Panc1 (cell line): ENCODE measurements at regions not wholly inside any gene's neighbourhood (a gene's known extent, or its start where the extent isn't known, plus 50 kb on each side); places are given as distances from the start of the nearest gene placed in this dataset.

ENCODE experiments used
- ATAC-seq: fragments of 200-7000 bp; cut with Tn5 transposase; 2 replicates; pipeline ENCODE4 v1.9.1; 2020; ENCODE audit warnings: mild to moderate bottlenecking, moderate library complexity
- BruUV-seq: library from RNA; stranded (reverse); fragments of 400-500 nt; replicated peaks from 2 replicates; lab custom pipeline; 2021; lab: Mats Ljungman, UMichigan
- CTCF ChIA-PET: fragments of 300-600 bp; sonication (Branson Sonifier 250); formaldehyde crosslinking; loops from one replicate; lab custom pipeline; 2022; ENCODE audit warnings: antibody characterized with exemption; lab: Charles Lee
- POLR2A ChIA-PET: fragments of 300-600 bp; sonication (Branson Sonifier 250); formaldehyde crosslinking; loops from one replicate; lab custom pipeline; 2022; ENCODE audit warnings: antibody characterized with exemption; lab: Charles Lee
- DNase-seq: peaks from one replicate; pipeline ENCODE4 v3.0.0-alpha.2; 2010; ENCODE audit warnings: low read depth, low spot score
- H3K27ac ChIP-seq: 2 replicates; pipeline ENCODE4 v1.5.1; 2011; ENCODE audit warnings: mild to moderate bottlenecking, low read length, inconsistent platforms
- H3K27me3 ChIP-seq: fragments of 200-500 bp; sonication (Bioruptor generic); 2 replicates; pipeline ENCODE4 v1.6.0; 2014; ENCODE audit warnings: low read length, inconsistent platforms; ENCODE audit not compliant: control insufficient read depth, insufficient read depth
- H3K36me3 ChIP-seq: fragments of 200-500 bp; sonication (Bioruptor generic); 2 replicates; pipeline ENCODE4 v1.5.1; 2014; ENCODE audit warnings: inconsistent platforms, mild to moderate bottlenecking, low read length, moderate library complexity; ENCODE audit not compliant: control insufficient read depth, insufficient read depth
- H3K4me1 ChIP-seq: 2 replicates; pipeline ENCODE4 v1.5.1; 2011; ENCODE audit warnings: inconsistent platforms, mild to moderate bottlenecking, low read length, moderate library complexity; ENCODE audit not compliant: control insufficient read depth, insufficient read depth
- H3K4me3 ChIP-seq, 2 experiments: 2 replicates each; pipeline ENCODE4 v1.5.1; 2011 to 2012; ENCODE audit warnings: low read depth in 2 of 2, low read length in 2 of 2, mild to moderate bottlenecking in 2 of 2, inconsistent platforms in 1 of 2, moderate library complexity in 1 of 2
- H3K9me3 ChIP-seq: fragments of 200-500 bp; sonication (Bioruptor generic); 2 replicates; pipeline ENCODE4 v1.5.1; 2014; ENCODE audit warnings: low read depth, mild to moderate bottlenecking, inconsistent platforms, low read length, moderate library complexity; ENCODE audit not compliant: control insufficient read depth, insufficient read depth
- POLR2AphosphoS5 ChIP-seq: IDR thresholded peaks from 2 replicates; pipeline ENCODE4 v1.6.1; 2012; ENCODE audit warnings: mild to moderate bottlenecking, low read depth, low read length, moderate library complexity
- SIN3A ChIP-seq: IDR thresholded peaks from 2 replicates; pipeline ENCODE4 v1.6.1; 2012; ENCODE audit warnings: low read depth, mild to moderate bottlenecking, low read length, moderate library complexity, borderline replicate concordance; ENCODE audit not compliant: insufficient read depth
- TCF7L2 ChIP-seq: IDR thresholded peaks from 2 replicates; pipeline ENCODE4 v1.6.1; 2011; ENCODE audit warnings: mild to moderate bottlenecking, low read depth, low read length, inconsistent platforms
- in situ Hi-C: cut with HindIII; loops from 2 replicates; pipeline ENCODE4 v1.10.0; 2016; ENCODE audit warnings: low sequenced_read_pairs, low pct_unique_long_range_greater_than_20kb
- intact Hi-C: fragments of 100-400 bp; cut with micrococcal nuclease; formaldehyde crosslinking; loops from one replicate; pipeline ENCODE4 v1.10.0; 2022; ENCODE audit not compliant: unreplicated experiment
- TF ChIP-seq, protein P1 (sequence below): fragments of 450-650 bp; IDR thresholded peaks from 2 replicates; pipeline ENCODE4 v1.5.1; 2017; ENCODE audit warnings: mild to moderate bottlenecking
- TF ChIP-seq, protein P2 (sequence below), 2 experiments: IDR thresholded peaks; 2 replicates each; pipeline ENCODE4 v1.6.1; 2011 to 2012; ENCODE audit warnings: low read depth in 2 of 2, control low read depth in 1 of 2, low read length in 1 of 2, mild to moderate bottlenecking in 1 of 2, moderate library complexity in 1 of 2; ENCODE audit not compliant: insufficient read depth in 1 of 2

DNA sequence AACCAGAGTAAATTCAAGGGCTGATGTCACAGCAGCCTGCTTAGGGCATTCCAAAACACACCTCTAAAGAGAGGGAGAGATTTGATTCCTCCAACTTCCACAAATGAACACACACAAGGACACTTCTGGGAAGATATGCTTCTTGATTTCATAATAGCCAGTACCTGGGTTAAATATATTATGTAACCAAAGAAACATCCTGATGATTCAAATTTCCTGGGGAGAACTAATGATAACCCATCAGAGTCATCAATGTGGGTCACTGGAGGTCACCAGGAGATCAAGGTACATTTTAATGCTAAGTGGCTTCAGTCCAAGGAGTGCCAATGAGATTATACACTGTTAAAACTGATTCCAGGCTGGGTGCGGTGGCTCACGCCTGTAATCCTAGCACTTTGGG is 54.0 kb upstream of the DOCK9 start:
- no peaks in the 10 kb centered on the region; the same call in 1 of the 2 replicates for H3K4me1 ChIP-seq
- POLR2A ChIA-PET = no interaction called here
- ATAC-seq (no peak), DNase-seq (no peak)
- intact Hi-C loops = loop anchor here (10.0 kb wide), 1 partner anchor 167 kb away; no protein-coding TSS in a partner anchor
- H3K36me3 ChIP-seq = no peaks in the 10 kb centered on the region
- H3K27ac ChIP-seq = no peak overlapping the region
- TF ChIP-seq SIN3A (no peak), TCF7L2 (no peak), POLR2AphosphoS5 (no peak)
- TF ChIP-seq, protein P1, sequence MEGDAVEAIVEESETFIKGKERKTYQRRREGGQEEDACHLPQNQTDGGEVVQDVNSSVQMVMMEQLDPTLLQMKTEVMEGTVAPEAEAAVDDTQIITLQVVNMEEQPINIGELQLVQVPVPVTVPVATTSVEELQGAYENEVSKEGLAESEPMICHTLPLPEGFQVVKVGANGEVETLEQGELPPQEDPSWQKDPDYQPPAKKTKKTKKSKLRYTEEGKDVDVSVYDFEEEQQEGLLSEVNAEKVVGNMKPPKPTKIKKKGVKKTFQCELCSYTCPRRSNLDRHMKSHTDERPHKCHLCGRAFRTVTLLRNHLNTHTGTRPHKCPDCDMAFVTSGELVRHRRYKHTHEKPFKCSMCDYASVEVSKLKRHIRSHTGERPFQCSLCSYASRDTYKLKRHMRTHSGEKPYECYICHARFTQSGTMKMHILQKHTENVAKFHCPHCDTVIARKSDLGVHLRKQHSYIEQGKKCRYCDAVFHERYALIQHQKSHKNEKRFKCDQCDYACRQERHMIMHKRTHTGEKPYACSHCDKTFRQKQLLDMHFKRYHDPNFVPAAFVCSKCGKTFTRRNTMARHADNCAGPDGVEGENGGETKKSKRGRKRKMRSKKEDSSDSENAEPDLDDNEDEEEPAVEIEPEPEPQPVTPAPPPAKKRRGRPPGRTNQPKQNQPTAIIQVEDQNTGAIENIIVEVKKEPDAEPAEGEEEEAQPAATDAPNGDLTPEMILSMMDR = no peak
- TF ChIP-seq, protein P2, sequence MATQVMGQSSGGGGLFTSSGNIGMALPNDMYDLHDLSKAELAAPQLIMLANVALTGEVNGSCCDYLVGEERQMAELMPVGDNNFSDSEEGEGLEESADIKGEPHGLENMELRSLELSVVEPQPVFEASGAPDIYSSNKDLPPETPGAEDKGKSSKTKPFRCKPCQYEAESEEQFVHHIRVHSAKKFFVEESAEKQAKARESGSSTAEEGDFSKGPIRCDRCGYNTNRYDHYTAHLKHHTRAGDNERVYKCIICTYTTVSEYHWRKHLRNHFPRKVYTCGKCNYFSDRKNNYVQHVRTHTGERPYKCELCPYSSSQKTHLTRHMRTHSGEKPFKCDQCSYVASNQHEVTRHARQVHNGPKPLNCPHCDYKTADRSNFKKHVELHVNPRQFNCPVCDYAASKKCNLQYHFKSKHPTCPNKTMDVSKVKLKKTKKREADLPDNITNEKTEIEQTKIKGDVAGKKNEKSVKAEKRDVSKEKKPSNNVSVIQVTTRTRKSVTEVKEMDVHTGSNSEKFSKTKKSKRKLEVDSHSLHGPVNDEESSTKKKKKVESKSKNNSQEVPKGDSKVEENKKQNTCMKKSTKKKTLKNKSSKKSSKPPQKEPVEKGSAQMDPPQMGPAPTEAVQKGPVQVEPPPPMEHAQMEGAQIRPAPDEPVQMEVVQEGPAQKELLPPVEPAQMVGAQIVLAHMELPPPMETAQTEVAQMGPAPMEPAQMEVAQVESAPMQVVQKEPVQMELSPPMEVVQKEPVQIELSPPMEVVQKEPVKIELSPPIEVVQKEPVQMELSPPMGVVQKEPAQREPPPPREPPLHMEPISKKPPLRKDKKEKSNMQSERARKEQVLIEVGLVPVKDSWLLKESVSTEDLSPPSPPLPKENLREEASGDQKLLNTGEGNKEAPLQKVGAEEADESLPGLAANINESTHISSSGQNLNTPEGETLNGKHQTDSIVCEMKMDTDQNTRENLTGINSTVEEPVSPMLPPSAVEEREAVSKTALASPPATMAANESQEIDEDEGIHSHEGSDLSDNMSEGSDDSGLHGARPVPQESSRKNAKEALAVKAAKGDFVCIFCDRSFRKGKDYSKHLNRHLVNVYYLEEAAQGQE (IDR thresholded peaks at IDR 0.05; ENCODE audit: insufficient read depth in 1 of 2, low read depth in 2 of 2, low read length in 1 of 2) = no peak
- H3K4me3 ChIP-seq = no peak overlapping the region
- no peaks in the 10 kb centered on the region for H3K9me3 ChIP-seq
- in situ Hi-C loops = no loop called here
- CTCF ChIA-PET = no interaction called here
- no TSS peak for BruUV-seq
- no peaks in the 10 kb centered on the region for H3K27me3 ChIP-seq

DNA sequence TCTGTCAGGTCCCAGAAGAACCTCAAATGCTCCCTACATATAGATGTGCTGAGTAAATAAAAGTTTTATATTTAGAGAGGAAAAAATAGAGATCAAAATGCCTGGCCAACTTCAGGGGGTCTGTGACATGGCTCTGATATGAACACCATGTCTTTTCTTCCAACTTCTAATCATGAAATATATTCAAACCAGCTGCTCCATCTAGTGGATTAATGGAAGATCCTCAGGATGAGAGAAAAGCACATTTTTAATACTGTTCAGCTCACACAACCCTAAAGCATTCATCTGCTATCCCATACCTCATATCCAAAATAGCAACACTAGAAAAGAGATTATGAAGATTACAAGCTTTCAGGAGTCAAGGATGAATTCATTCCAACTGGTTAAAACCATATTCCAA is 56.0 kb upstream of the DOCK9 start:
- intact Hi-C loops = loop anchor here (10.0 kb wide), 1 partner anchor 169 kb away; no protein-coding TSS in a partner anchor
- TF ChIP-seq POLR2AphosphoS5 (no peak), TCF7L2 (no peak)
- TF ChIP-seq, protein P1 = peak; percentile 37; the same call in 1 of the 2 replicates
- TF ChIP-seq, protein P2 (IDR thresholded peaks at IDR 0.05; ENCODE audit: insufficient read depth in 1 of 2, low read depth in 2 of 2, low read length in 1 of 2) = no peak
- H3K36me3 ChIP-seq = no peaks in the 10 kb centered on the region
- no peaks in the 10 kb centered on the region; the same call in 1 of the 2 replicates for H3K4me1 ChIP-seq
- H3K9me3 ChIP-seq = no peaks in the 10 kb centered on the region
- in situ Hi-C loops = no loop called here
- no peak for DNase-seq
- ChIA-PET CTCF (interaction anchor here (0.6 kb wide), 1 partner anchor 26 kb away, joined by 3 read pairs; no protein-coding TSS in a partner anchor), POLR2A (no interaction called here)
- ATAC-seq = peak; percentile 74; the same call in 1 of the 2 replicates
- BruUV-seq = no TSS peak
- H3K4me3 ChIP-seq = no peak overlapping the region
- H3K27ac ChIP-seq = no peak overlapping the region
- no peaks in the 10 kb centered on the region for H3K27me3 ChIP-seq
